ENCODE measurements at regions not wholly inside any gene's neighbourhood (a gene's known extent, or its start where the extent isn't known, plus 50 kb on each side); places are given as distances from the start of the nearest gene placed in this dataset.

DNA sequence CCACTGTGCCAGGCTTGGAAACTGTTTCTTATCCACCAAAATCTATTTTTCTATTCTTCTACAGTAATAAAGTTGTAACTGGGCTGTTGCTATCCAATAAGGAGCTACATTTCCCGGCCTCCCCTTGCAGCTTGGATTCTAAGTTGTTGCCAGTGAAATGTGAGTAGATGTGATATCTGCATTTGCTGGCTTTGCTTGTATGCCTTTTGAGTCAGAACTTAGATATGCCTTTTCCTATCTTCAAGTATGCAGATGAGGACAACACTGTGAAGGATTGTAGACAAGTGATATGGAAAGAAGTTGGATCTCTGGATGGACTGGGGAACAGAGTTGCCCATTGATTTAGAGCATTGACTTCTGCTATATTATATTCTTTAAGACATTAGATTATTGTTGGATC is 236.9 kb downstream of the REEP3 start:
- TF ChIP-seq POLR2A (IDR thresholded peaks at IDR 0.05): no peak
- TF ChIP-seq, protein P1, sequence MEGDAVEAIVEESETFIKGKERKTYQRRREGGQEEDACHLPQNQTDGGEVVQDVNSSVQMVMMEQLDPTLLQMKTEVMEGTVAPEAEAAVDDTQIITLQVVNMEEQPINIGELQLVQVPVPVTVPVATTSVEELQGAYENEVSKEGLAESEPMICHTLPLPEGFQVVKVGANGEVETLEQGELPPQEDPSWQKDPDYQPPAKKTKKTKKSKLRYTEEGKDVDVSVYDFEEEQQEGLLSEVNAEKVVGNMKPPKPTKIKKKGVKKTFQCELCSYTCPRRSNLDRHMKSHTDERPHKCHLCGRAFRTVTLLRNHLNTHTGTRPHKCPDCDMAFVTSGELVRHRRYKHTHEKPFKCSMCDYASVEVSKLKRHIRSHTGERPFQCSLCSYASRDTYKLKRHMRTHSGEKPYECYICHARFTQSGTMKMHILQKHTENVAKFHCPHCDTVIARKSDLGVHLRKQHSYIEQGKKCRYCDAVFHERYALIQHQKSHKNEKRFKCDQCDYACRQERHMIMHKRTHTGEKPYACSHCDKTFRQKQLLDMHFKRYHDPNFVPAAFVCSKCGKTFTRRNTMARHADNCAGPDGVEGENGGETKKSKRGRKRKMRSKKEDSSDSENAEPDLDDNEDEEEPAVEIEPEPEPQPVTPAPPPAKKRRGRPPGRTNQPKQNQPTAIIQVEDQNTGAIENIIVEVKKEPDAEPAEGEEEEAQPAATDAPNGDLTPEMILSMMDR (IDR thresholded peaks at IDR 0.05): no peak

Data from esophagus squamous epithelium (tissue), 4 donors.